K562 (cell line): ENCODE measurements at regions not wholly inside any gene's neighbourhood (a gene's known extent, or its start where the extent isn't known, plus 50 kb on each side); places are given as distances from the start of the nearest gene placed in this dataset.

Experiments
- MEF2A ChIP-seq: IDR thresholded peaks from 2 replicates; pipeline ENCODE4 v1.6.1; 2011; ENCODE audit warnings: low read depth, mild to moderate bottlenecking, low read length, moderate library complexity; ENCODE audit not compliant: control insufficient read depth
- TCF7L2 ChIP-seq: fragments of 150-350 bp; IDR thresholded peaks from 2 replicates; pipeline ENCODE4 v1.6.1; 2016; ENCODE audit warnings: low read depth, mild to moderate bottlenecking, low read length, moderate library complexity
- ZNF644 ChIP-seq: fragments of 200-800 bp; sonication (Bioruptor generic); IDR thresholded peaks from 2 replicates; pipeline ENCODE4 v1.6.1; 2016; ENCODE audit warnings: low read depth, missing genetic modification characterization, missing compliant biosample characterization
- TF ChIP-seq, protein P1 (sequence below), 3 experiments: IDR thresholded peaks in 2 of 3; conservative IDR thresholded peaks in 1 of 3; 2 replicates each; pipeline ENCODE4 v1.5.1; 2011 to 2012; ENCODE audit warnings: low read length in 3 of 3, mild to moderate bottlenecking in 3 of 3, control low read depth in 2 of 3, improper control_type of control experiment in 1 of 3, inconsistent platforms in 1 of 3, low read depth in 1 of 3, mixed read lengths in 1 of 3, moderate library complexity in 1 of 3; ENCODE audit not compliant: insufficient read depth in 2 of 3

DNA sequence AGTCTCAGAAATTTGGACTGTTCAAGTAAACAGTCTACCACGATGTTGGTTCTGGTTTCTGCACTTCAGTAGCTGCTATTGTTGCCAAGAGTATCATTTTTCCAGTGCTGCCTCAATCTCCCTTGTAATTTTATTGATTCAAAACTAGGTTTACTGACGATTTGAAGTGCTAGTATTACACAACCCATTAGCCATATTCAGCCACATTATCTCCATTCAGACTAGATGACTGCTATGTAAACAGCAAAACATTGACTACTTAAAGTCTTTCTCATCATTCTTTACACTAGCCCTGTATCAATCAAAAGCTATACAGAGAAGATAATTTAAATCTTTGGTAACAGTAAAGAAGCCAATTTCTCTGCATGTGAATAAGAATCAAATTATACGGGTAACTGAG is 102.0 kb upstream of the TSLP start:
- TF ChIP-seq, protein P1, sequence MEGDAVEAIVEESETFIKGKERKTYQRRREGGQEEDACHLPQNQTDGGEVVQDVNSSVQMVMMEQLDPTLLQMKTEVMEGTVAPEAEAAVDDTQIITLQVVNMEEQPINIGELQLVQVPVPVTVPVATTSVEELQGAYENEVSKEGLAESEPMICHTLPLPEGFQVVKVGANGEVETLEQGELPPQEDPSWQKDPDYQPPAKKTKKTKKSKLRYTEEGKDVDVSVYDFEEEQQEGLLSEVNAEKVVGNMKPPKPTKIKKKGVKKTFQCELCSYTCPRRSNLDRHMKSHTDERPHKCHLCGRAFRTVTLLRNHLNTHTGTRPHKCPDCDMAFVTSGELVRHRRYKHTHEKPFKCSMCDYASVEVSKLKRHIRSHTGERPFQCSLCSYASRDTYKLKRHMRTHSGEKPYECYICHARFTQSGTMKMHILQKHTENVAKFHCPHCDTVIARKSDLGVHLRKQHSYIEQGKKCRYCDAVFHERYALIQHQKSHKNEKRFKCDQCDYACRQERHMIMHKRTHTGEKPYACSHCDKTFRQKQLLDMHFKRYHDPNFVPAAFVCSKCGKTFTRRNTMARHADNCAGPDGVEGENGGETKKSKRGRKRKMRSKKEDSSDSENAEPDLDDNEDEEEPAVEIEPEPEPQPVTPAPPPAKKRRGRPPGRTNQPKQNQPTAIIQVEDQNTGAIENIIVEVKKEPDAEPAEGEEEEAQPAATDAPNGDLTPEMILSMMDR (IDR thresholded peaks at IDR 0.05 in 2 of 3, conservative IDR thresholded peaks at IDR 0.05 in 1 of 3; ENCODE audit: insufficient read depth in 2 of 3, low read depth in 1 of 3, low read length in 3 of 3), result no peak
- TF ChIP-seq MEF2A (no peak), TCF7L2 (no peak), ZNF644 (tag) (no peak)
